Stimulated activated CD8-positive, alpha-beta memory T cell treated with anti-CD3 and anti-CD28 coated beads, Interleukin-4, amount 100 ng/mL, for 1 hour (primary cell): ENCODE measurements at regions not wholly inside any gene's neighbourhood (a gene's known extent, or its start where the extent isn't known, plus 50 kb on each side); places are given as distances from the start of the nearest gene placed in this dataset.

ENCODE experiments used
- DNase-seq, 2 donors: peaks; one replicate each; pipeline ENCODE4 v3.0.0-alpha.2; 2020; ENCODE audit warnings: low read depth in 2 of 2, low spot score in 1 of 2

DNA sequence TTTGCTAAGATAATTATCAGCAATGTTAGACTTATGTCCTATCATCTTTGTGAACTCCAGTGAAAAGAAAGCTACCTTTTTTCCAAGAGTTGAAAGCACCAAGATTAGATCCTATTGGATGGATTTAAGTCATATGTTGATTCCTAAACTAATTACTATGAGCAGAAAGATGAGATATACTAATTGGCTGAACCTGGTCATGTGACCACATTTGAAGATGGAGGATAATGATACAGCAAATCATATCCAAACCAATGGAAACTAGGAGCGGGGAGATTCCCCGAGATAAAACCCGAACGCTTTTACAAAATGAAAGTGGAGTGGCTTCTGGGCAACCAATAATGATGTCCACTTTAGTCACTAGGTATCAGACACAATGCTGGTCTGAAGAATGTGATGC is 1060.2 kb upstream of the EEF2KMT start:
- DNase-seq = no peak

DNA sequence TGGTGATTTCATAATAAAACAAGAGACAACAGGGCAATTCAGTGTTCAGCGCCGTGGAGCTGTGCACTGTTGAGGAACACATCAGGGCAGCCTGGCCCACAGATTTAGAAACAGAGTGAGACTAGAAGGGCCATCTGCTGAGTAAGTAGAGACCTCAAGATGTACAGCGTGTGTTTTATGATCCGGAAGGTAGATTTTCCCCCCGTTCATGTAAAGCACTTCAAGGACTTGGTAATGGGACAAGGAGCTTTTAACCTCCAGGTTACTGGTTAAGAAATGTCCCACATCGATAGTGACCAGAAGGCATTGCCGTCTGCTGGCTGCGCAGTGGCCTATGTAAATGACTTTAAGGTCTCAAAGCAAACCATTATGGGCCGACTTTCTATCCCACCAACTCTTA is 1057.7 kb upstream of the EEF2KMT start:
- no peak for DNase-seq

DNA sequence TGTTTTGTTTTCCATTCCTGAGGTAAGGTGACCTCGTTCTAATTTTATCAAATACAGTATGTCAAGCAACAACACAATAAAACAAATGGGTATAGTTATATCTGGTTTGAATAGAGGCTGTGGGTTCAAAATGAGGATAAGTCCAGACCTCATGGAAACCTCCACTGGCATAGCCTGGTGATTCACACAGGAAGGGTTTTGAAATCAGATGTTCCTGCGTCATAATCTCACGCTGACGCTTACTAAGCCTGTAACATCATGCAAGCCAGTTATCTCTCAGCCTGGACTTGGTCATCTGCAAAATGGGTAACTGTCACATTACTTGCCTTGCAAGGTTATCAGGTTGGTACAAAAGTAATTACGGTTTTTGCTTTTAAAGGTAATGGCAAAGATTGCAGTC is 1056.3 kb upstream of the EEF2KMT start:
- no peak for DNase-seq

DNA sequence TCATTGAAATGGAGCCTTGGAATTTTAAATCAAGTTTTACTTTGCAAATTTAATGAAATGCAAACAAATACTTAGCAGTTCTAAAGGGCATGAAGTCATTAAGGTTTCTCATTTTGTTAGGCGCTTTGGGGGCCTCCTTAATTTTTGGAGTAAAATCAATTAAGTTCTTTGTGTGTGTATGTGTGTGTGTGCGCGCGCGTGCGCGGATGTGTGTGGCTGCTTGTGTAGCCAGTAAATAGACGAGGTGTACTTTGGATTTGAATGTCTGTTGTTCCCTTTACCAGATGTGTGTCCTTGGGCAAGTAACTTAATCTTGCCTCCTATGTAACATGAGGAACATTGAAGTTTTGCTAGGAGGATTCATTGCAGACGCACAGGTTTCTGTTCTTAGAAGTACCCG is 1051.4 kb upstream of the EEF2KMT start:
- no peak for DNase-seq

DNA sequence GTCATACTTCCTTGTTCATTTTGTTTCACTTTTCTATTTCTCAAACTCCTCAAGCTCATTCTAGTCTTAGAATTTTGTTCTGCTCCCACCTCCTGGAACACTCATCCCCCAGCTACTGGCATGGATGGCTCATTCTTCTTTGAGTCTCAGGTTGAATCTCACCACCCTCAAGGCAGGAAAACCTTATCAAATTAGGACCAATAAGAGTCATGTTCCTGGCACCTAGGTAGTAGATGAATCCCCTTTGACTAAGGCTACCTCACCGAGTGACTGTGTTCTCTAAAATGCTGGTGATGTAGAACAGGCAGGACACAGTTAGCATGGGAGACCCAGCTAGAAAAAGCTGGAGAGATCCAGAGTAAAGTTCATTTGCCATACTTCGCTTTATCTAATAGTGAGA is 1050.8 kb upstream of the EEF2KMT start:
- DNase-seq = no peak

DNA sequence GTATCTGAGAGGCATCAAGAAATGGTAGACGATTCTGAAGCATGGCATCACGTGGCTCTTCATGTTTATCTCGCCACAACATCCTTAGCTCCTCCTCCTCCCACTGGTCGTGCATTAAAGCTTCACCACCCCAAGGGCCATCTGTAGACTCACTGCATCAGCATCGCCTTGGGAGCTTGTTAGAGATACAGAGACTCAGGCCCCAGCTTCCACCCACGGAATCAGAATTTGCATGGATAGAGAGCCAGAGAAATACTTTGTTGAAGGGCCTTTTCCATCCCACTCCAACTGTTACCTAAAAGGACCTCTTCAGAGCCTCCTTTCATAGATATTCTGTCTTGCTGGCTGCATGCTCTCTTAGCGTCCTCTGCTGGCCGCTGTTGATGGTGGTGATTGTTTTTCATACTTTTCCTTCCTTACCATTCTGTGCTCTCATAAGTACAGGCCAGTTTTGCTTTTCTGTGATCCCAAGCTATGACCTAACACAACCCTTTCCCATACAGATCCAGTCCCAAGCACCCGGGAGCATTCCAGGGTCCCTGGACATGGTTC is 1049.4 kb upstream of the EEF2KMT start:
- no peak for DNase-seq

DNA sequence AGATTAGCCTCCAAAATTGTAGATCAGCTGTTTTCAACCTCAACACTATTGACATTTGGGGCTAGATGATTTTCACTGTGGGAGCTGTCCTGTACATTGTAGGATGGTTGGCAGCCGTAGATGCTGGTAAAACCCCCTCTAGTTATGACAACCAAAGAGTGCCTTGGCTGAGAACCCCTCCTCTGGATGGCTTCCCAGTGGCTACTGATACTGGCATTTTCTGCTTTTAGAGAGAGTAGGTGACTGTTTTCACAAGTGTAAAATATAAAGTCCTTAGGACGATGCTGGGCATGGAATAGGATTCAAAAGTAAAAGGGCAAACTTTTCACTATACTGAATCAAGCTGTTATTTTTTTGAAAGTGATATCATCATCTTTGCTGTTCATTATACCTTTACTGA is 1048.8 kb upstream of the EEF2KMT start:
- no peak for DNase-seq

DNA sequence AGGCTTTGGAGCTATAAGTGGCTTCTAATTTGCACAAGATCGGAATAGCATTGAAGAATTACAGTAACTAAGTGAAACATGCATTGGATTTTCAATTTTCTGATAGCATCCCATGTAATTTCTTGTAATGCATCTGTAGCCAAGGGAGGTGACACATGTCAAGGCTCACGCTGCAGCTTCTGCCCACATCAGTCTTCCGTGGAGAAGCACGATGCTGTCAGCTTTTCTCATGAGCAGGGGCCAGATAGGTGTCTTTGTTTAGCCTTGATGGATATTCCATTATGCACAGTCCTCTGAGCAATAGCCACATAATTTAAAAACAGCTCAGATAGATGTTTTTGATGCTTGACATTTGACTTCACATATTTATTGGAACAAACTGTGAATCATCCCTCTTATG is 1046.9 kb upstream of the EEF2KMT start:
- DNase-seq = no peak

DNA sequence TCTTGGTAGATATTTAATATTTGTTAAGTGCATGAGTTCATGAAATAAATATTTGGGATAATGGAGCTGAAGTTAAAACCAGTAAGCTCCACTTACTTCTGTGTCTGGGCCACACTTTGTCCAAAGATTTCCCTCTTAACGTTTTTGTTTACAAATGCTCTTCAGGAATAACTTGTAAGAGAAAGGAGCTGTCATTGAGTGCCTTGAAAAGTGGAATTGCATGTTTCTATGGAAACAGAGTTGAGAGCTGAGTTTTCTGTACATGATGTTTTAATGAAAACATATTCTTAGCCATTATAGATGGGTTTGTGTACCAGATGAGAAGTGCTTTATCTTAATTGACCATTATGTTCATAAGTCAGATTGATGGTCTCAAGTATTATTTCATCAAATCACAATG is 1045.4 kb upstream of the EEF2KMT start:
- DNase-seq = no peak

DNA sequence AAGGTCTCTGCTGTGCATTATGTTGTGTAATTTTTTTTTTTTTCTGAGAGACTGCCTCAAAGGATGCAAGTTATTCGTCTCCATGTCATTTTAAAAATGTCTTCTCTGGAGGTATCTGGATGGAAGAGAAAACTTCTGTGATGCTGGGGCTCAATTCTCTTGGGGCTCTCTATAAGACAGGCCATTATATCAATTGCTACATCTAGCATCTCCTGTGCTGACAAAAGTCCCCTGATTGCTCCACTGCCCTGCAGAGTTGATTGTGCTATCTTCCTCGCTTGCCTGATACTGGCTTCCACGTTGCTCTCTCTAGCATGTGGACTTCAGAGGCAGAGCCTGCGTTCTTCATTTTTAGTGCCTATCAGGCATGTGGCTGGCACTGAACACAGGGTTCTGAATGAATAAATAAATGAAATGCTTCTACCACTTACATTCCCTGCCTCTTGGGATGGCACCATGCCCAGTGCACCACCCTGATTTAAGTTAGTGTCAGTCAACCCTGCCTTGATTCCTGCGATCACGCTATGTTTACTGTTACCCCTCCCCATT is 1035.5 kb upstream of the EEF2KMT start:
- no peak for DNase-seq

DNA sequence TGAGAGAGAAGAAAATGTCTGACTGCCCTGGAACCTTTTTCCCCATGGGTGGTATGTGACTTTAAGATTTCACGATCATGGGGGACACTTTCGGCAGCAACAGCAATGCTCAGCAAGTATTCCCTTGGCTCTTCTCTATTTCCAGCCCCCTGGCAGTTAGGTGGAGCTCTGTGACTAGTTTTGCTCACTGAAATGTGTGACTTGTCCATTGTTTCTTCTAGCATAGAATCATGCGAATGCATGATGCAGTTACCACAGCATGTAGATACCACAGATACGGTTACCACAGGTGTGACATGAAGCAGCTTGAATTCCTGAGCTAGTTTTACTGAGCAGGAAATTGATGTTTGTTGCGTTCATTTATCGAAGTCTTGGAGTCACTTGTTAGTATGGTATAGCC is 1034.5 kb upstream of the EEF2KMT start:
- no peak for DNase-seq

DNA sequence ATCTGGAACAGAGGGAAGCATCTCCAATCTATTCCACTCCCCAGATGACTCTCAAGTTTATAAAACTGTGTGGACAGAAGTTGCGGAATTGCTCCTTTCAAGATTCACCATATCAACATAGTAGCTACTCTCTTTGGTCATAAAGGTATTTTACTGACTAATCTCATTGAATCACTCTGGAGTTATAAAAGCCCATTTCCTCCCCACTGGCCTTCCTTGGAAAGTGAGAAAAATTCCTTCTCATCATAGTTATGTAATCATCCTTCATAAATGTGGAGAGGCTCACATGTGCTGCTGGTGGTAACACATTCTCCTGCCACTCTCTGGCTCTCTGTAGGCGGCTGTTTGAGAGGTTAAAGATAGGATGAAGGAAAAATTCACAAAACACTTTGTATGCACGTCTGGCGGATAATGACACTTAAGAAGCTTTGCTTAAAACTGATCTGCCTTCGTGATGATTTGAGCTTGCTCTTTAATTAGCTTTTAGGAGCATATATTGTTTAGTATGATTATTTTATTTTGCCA is 1034.0 kb upstream of the EEF2KMT start:
- no peak for DNase-seq

DNA sequence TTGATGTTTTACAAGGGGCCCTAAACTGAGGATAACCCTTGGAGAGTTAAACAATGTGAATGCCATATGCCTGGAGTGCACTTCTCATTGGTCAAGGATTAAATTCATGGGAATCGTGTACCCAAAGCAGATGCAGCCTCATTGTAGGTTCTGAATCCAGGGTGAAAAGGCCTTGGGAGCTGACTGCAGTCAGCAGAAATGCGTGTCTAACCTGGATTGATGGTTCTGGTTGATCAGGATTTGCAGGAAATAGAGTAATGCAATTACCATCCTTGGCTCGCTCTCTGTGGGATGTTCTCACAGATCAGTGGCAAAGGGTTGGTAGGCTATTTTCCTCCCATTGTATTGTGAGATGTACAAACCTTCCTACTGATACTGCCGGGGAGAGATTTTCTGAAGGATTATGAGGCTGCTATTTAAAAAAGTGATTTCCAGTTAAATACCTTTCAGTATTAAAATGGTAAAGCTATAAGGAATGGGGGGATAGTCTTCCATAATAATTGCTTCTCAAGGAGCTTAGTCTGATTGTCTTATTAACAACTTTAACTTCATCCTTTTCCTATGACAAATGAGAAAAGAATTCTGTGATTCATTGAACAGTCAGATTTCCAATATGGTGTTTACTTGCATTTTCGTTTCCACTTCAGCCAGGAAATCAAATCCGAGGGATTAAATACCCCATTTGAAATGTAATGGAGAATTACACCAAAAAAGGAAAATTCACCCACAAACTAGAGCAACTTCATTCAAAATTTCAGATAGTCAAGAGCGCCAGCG is 1028.1 kb upstream of the EEF2KMT start:
- no peak for DNase-seq

DNA sequence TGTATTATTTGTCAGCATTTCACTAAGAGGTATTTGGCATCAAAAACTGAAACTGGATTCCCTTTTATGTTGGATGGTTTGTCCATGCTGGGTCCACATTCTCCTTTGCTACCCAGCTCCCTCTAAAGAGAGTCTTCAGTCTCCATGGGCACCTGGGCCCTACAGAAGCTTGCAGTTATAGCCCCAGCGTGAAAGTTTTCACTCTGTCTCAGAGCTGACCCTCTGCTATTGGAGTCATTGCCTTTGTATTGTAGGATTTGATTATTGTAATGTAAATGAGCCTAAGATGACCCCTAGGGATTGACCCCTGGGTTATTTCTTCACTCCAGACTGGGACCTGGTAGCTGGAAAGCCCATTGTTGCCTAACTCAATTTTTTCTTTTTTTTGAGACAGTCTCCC is 1026.5 kb upstream of the EEF2KMT start:
- no peak for DNase-seq

DNA sequence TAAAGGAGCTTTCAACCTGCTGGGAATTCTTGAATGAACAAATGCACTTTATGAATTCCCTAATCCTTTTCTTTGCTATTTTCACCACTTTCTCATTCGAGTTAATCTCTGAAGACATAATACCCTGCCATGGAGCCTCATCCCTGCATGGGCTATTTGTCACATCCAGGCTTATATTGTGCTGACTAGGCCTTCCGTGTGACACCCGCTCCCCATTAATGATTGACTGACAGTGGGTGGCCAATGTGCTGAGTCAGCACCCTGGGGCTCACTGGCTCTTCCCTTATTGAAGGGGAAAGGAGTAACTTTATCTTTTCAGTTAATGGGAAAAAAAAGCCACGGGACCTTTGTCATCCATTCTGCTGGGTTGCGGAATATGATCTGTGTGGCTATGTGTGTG is 1024.8 kb upstream of the EEF2KMT start:
- DNase-seq = no peak

DNA sequence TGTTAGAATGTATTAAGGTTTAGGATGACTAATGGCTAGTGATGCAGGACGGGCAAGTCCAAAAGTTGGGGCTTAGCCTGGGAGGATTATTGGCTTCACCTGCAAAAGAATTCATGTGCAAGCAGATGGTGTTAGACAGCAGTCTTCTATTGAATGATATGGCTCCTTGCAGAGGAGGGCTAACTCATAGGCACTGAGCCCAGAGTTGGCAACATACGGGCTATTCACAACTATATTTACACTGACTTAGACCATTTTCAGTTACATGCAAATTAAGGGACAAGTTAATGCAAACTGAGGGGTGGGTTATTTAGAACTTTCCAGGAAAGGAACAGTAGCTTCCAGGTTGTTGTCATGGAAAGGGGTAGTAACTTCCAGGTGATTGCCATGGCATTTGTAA is 1017.1 kb upstream of the EEF2KMT start:
- DNase-seq = no peak

DNA sequence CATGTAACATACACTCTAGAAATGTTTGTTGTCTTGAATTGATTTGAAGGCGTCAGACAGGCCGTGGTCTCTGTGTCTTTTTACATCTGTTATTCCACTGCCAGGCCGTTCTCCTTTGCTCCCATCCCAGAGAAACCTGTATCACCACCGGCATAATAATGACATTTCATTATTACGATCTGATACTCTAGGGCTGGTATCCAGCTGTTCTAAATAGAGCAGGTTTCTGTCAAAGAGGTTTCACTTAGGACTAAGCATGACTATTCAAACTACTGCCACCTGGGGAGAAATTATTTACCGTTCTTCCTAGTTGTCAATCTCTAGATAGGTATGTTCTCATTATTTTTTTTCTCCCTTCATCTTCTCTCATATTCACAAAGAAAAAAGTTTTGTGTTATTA is 1016.2 kb upstream of the EEF2KMT start:
- no peak for DNase-seq

DNA sequence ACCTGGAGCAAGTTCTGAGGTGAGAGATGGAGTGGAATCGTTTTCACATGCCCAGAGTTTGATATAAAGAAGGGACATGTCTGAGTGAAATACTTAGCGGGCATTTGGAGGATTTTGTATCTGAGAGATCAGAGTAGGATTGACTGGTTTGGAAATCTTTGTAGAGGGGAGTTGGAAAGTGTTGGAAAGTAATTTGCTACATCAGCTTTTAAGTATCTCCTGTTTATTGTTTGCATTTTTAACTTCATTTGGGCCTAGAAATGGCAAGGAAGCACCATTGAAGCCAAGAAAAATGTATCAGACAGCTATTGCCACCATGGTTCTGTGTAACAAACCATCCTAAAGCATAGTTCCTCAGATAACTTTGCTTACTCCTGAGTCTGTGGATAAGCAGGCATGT is 1015.1 kb upstream of the EEF2KMT start:
- no peak for DNase-seq

DNA sequence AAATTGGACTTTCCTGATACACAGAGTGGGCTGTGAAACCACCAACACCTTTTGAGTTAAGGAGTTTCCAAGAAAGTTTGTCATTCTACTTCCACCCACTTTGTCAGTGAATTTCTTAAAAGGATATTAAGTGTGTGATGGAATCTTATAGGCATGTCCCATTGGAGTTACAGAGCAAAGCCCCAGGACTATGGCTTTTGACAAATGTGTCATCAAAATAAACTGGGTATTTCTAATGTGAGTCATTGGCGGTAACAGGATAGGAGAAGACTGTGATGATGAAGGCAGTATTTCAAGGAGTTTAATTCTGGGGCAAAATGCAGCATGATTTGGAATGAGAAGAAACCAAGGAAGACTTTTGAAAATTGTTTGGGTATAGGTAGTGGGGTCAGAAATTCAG is 1013.8 kb upstream of the EEF2KMT start:
- no peak for DNase-seq

DNA sequence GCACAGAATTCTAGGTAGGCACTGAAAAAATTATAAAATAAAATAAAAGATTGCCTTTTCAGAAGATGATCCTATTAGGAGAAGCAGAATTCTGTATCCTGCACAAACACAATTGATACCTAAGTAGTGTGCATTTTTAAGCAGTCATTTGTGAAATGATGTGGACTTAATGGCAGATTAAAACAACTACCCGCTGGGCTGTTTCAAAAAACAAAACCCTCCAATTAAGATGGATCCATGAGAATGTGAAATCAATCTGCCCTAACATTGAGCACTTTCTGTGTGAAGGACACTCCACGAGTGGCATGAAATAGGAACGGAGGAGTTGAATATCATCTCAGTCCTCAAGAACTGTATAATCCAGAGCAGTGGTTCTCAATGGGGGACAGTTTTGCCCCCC is 1012.8 kb upstream of the EEF2KMT start:
- DNase-seq = no peak

DNA sequence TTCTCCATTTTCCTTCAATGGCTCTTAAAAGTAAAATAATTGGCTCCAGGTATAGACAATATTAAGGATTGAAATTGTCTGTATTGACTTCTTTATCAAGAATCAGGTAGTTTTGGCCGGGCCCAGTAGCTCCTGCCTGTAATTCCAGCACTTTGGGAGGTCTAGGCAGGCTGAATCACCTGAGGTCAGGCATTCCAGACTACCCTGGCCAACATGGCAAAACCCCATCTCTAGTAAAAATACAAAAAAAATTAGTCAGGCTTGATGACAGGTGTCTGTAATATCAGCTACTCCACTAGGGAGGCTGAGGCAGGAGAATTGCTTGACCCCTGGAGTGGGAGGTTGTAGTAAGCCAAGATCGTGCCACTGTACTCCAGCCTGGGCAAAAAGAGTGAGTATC is 1008.5 kb upstream of the EEF2KMT start:
- DNase-seq = no peak

DNA sequence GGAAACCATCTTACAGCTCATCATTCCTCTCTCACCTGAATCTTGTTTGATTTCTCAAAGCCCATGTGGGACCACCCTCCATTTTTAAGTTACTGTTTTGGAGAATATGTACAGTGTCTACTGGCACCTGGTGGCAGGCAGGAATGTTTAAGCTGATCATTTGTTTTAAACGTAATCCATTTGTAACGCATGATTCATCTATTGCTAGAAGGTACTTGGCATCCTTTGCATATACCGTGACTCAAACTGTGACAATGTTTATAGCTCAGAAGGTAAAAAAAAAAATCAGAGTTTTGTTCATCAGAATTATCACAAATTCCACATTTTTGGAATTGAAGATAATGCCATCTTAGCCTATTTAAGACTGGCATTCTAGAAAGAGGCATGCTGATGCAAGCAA is 1007.5 kb upstream of the EEF2KMT start:
- no peak for DNase-seq

DNA sequence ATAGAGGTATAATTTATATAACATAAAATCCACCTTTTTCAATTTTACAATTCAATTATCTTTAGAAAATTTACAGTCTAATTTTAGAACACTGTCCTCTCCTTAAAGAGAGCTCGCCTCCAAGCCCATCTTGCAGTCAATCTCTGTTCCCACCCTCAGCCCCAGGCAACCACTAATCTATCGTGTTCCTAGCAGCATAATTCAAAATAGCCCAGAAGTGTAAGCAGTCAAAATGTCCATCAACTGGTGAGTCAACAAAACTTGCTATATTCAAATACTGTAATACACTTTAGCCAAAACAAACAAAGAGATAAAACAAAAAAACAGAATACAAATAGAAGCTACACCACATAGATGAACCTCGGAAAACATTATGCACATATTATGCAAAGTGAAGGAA is 1006.8 kb upstream of the EEF2KMT start:
- DNase-seq = no peak
